Endothelial cell of umbilical vein (primary cell): ENCODE measurements at regions not wholly inside any gene's neighbourhood (a gene's known extent, or its start where the extent isn't known, plus 50 kb on each side); places are given as distances from the start of the nearest gene placed in this dataset.

Experiments used
- BruUV-seq: library from RNA; stranded (reverse); fragments of 400-500 nt; replicated peaks from 2 replicates; lab custom pipeline; 2021; lab: Mats Ljungman, UMichigan
- CTCF ChIA-PET: fragments of 300-600, 350-600 bp; sonication (Branson Sonifier 250); formaldehyde crosslinking; loops from one replicate; lab custom pipeline; 2021; ENCODE audit warnings: antibody characterized with exemption, inconsistent platforms; lab: Charles Lee
- POLR2A ChIA-PET: fragments of 300-600, 350-600 bp; sonication (Branson Sonifier 250); formaldehyde crosslinking; loops from one replicate; lab custom pipeline; 2021; ENCODE audit warnings: antibody characterized with exemption, inconsistent platforms; lab: Charles Lee
- DNase-seq: peaks from one replicate; pipeline ENCODE4 v3.0.0-alpha.2; 2011; ENCODE audit warnings: low read depth, low spot score
- FAIRE-seq: peaks from 2 replicates; lab custom pipeline; 2011; peaks lifted over from hg19 to GRCh38; lab: Jason Lieb, UNC
- H2AFZ ChIP-seq: 2 replicates; pipeline ENCODE4 v1.6.0; 2012; ENCODE audit warnings: low read depth, low read length, control low read depth, inconsistent platforms
- H3K27ac ChIP-seq: 2 replicates; pipeline ENCODE4 v1.5.1; 2011; ENCODE audit warnings: low read depth, mild to moderate bottlenecking, control low read depth, low read length, moderate library complexity; ENCODE audit not compliant: insufficient read depth
- H3K27me3 ChIP-seq, 2 experiments: 2 replicates each; pipeline versions ENCODE4 v1.6.0 to v1.6.1; 2011; ENCODE audit warnings: low read length in 2 of 2, mixed read lengths in 1 of 2; ENCODE audit not compliant: control insufficient read depth in 2 of 2, insufficient read depth in 2 of 2
- H3K36me3 ChIP-seq, 2 experiments: 2 replicates in 1 of 2; 3 replicates in 1 of 2; pipeline ENCODE4 v1.5.1; 2011; ENCODE audit warnings: low read length in 2 of 2, mild to moderate bottlenecking in 1 of 2, moderate library complexity in 1 of 2; ENCODE audit not compliant: control insufficient read depth in 2 of 2, insufficient read depth in 2 of 2; ENCODE audit errors: extremely low read depth in 1 of 2
- H3K4me1 ChIP-seq: 3 replicates; pipeline ENCODE4 v1.5.1; 2011; ENCODE audit warnings: mild to moderate bottlenecking, low read length; ENCODE audit not compliant: control insufficient read depth, insufficient read depth; ENCODE audit errors: extremely low read depth
- H3K4me2 ChIP-seq: 2 replicates; pipeline ENCODE4 v1.6.1; 2011; ENCODE audit warnings: low read length, control low read depth, mixed read lengths; ENCODE audit not compliant: insufficient read depth
- H3K4me3 ChIP-seq, 3 experiments: fragments of 200-600 bp in 1 of 3; sonication (generic), shearing (Covaris generic) in 1 of 3; replicated peaks in 1 of 3; 2 replicates each; pipeline ENCODE4 v1.5.1; 2011 to 2016; ENCODE audit warnings: control low read depth in 3 of 3, low read length in 3 of 3, mild to moderate bottlenecking in 2 of 3, inconsistent platforms in 1 of 3, low read depth in 1 of 3, moderate library complexity in 1 of 3; ENCODE audit not compliant: insufficient read depth in 1 of 3
- H3K79me2 ChIP-seq: 2 replicates; pipeline ENCODE4 v1.6.0; 2012; ENCODE audit warnings: low read length, inconsistent platforms; ENCODE audit not compliant: control insufficient read depth, insufficient read depth
- H3K9ac ChIP-seq: replicated peaks from 2 replicates; pipeline ENCODE3; 2011; ENCODE audit warnings: low read length, control low read depth; ENCODE audit not compliant: insufficient read depth; ENCODE audit errors: extremely low read depth
- H3K9me1 ChIP-seq: replicated peaks from 3 replicates; pipeline ENCODE4 v1.6.0; 2011; ENCODE audit warnings: mild to moderate bottlenecking, low read length; ENCODE audit not compliant: control insufficient read depth, insufficient read depth; ENCODE audit errors: extremely low read depth
- H3K9me3 ChIP-seq: replicated peaks from 2 replicates; pipeline ENCODE4 v1.5.1; 2012; ENCODE audit warnings: low read length, inconsistent platforms; ENCODE audit not compliant: control insufficient read depth, insufficient read depth
- H4K20me1 ChIP-seq: replicated peaks from 2 replicates; pipeline ENCODE3; 2011; ENCODE audit warnings: mild to moderate bottlenecking, low read length; ENCODE audit not compliant: control insufficient read depth, insufficient read depth; ENCODE audit errors: extremely low read depth
- EZH2 ChIP-seq: IDR thresholded peaks from 2 replicates; pipeline ENCODE4 v1.6.1; 2012; ENCODE audit warnings: borderline replicate concordance, low read depth, mild to moderate bottlenecking, moderate library complexity, low read length, inconsistent platforms; ENCODE audit not compliant: severe bottlenecking
- FOS ChIP-seq: IDR thresholded peaks from 2 replicates; pipeline ENCODE4 v1.6.1; 2011; ENCODE audit warnings: mild to moderate bottlenecking, low read length, moderate library complexity, borderline replicate concordance; ENCODE audit not compliant: insufficient read depth
- GATA2 ChIP-seq: IDR thresholded peaks from 2 replicates; pipeline ENCODE4 v1.7.0; 2011; ENCODE audit warnings: low read depth, mild to moderate bottlenecking, moderate library complexity, mixed read lengths, low read length; ENCODE audit not compliant: insufficient read length, insufficient read depth
- JUN ChIP-seq: IDR thresholded peaks from 2 replicates; pipeline ENCODE4 v1.6.1; 2011; ENCODE audit warnings: borderline replicate concordance, low read depth; ENCODE audit not compliant: insufficient read length, insufficient read depth
- MYC ChIP-seq: IDR thresholded peaks from one replicate; pipeline ENCODE4 v1.6.1; 2011; ENCODE audit warnings: mild to moderate bottlenecking, low read depth, low read length
- POLR2A ChIP-seq: IDR thresholded peaks from 2 replicates; pipeline ENCODE4 v1.6.1; 2012; ENCODE audit warnings: low read depth, mild to moderate bottlenecking, control low read depth, low read length
- POLR2AphosphoS5 ChIP-seq: IDR thresholded peaks from 2 replicates; pipeline ENCODE4 v1.6.1; 2012; ENCODE audit warnings: low read depth, mild to moderate bottlenecking, control low read depth, low read length, moderate library complexity; ENCODE audit not compliant: insufficient read depth
- dilution Hi-C: fragments of 300-500 bp; cut with MboI; formaldehyde crosslinking; loops from one replicate; pipeline ENCODE4 v1.15.0; 2019; ENCODE audit warnings: low sequenced_read_pairs; ENCODE audit not compliant: extremely low pct_ligation_motif_present
- intact Hi-C: fragments of 100-400 bp; cut with micrococcal nuclease; formaldehyde crosslinking; loops from one replicate; pipeline ENCODE4 v1.10.0; 2022
- TF ChIP-seq, protein P1 (sequence below): IDR thresholded peaks from 2 replicates; pipeline ENCODE4 v1.6.1; 2011; ENCODE audit not compliant: insufficient read depth, insufficient read length
- TF ChIP-seq, protein P2 (sequence below), 2 donors: IDR thresholded peaks; 1 replicate in 1 of 2; 2 replicates in 1 of 2; pipeline ENCODE4 v1.5.1; 2011; ENCODE audit warnings: low read length in 2 of 2, mild to moderate bottlenecking in 2 of 2, moderate library complexity in 2 of 2, control low read depth in 1 of 2, inconsistent platforms in 1 of 2, low read depth in 1 of 2; ENCODE audit not compliant: insufficient read depth in 1 of 2; ENCODE audit errors: extremely low read depth in 1 of 2

DNA sequence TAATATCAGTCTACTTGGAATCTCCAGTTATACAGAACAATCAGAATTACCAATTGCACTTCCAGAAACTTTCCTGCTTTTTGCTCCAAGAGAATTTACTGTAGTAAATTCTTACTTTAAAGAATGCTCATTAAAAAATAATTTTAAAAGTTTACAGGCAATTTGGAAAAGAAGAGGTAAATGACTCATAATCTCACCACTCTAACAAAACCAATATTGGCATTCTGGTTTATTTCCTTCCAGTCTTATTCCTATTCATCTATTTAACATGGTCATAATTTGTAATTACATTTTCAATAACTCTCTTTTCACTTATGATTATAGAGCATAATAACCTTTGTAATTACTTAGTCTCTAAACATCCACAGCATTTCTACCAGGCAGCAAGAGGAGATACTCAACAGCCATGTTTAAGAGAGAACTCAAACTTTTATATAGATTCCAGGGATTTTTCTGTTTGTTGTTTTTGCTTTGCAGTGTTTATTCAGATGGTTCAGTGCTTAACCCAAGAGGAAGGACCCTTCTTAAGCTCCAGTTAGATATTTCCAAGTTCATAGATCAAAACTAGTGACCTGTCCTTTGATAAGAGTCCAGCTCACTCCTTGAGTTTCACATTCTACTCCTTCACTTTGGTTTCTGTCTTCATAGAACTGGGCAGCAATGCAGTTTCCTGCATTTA is 464.7 kb downstream of the TXNL1 start:
- H3K4me2 ChIP-seq = no peak overlapping the region
- no peaks in the 10 kb centered on the region for H3K79me2 ChIP-seq
- dilution Hi-C loops (no loop called here), intact Hi-C loops (no loop called here)
- TF ChIP-seq JUN (no peak), EZH2 (no peak), POLR2A (no peak), POLR2AphosphoS5 (no peak), MYC (no peak), FOS (no peak), GATA2 (no peak)
- TF ChIP-seq, protein P1, sequence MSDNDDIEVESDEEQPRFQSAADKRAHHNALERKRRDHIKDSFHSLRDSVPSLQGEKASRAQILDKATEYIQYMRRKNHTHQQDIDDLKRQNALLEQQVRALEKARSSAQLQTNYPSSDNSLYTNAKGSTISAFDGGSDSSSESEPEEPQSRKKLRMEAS = no peak
- TF ChIP-seq, protein P2, sequence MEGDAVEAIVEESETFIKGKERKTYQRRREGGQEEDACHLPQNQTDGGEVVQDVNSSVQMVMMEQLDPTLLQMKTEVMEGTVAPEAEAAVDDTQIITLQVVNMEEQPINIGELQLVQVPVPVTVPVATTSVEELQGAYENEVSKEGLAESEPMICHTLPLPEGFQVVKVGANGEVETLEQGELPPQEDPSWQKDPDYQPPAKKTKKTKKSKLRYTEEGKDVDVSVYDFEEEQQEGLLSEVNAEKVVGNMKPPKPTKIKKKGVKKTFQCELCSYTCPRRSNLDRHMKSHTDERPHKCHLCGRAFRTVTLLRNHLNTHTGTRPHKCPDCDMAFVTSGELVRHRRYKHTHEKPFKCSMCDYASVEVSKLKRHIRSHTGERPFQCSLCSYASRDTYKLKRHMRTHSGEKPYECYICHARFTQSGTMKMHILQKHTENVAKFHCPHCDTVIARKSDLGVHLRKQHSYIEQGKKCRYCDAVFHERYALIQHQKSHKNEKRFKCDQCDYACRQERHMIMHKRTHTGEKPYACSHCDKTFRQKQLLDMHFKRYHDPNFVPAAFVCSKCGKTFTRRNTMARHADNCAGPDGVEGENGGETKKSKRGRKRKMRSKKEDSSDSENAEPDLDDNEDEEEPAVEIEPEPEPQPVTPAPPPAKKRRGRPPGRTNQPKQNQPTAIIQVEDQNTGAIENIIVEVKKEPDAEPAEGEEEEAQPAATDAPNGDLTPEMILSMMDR (IDR thresholded peaks at IDR 0.05; ENCODE audit: extremely low read depth in 1 of 2, insufficient read depth in 1 of 2, low read depth in 1 of 2, low read length in 2 of 2) = no peak
- H3K9me1 ChIP-seq = no peaks in the 10 kb centered on the region
- no peak overlapping the region for H3K9ac ChIP-seq
- no peak overlapping the region for H2AFZ ChIP-seq
- ChIA-PET POLR2A (no interaction called here), CTCF (no interaction called here)
- H3K27me3 ChIP-seq = no peaks in the 10 kb centered on the region
- no peaks in the 10 kb centered on the region for H3K9me3 ChIP-seq
- H3K36me3 ChIP-seq = no peaks in the 10 kb centered on the region
- no peak overlapping the region for H3K4me3 ChIP-seq
- no peak overlapping the region for H3K27ac ChIP-seq
- no peaks in the 10 kb centered on the region for H3K4me1 ChIP-seq
- FAIRE-seq = no peak
- no TSS peak for BruUV-seq
- peak; percentile 18 for DNase-seq
- H4K20me1 ChIP-seq = no peaks in the 10 kb centered on the region
